ENCODE measurements at regions not wholly inside any gene's neighbourhood (a gene's known extent, or its start where the extent isn't known, plus 50 kb on each side); places are given as distances from the start of the nearest gene placed in this dataset.
"Not testable (repeated sequence)": the region's sequence is repeated elsewhere in the genome, so short reads cannot be mapped to it uniquely, and the experiment has no call there.

DNA sequence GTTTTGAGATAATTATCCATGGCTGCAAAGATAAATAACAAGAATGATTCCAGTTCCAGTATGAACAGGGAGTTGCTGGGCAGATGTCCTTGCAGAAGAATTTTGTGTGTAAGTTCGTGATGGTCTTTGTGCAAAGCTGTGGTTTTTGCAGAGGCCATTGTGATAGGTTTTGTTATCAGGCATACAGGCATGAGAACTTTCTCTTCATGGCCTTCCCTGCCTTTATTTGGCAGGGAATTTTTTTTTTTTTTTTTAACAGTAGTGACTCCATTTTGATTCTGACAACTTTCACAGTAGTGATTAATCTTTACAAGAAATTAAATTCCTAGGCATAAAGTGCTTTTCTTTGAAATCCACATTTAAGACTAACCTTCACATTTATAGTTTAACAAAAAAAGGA is 1999.5 kb upstream of the CDH6 start:
- Histone ChIP-seq H3K4me1 (no peaks in the 10 kb centered on the region), H3K36me3 (no peaks in the 10 kb centered on the region), H3K27me3 (no peaks in the 10 kb centered on the region), H3K4me3 (no peak overlapping the region), H3K27ac (replicated peaks in 1 of 4) (no peak overlapping the region), H3K9me3 (no peaks in the 10 kb centered on the region)
- 82% methylated on average over 1 of the region's 1 CpG for WGBS
- no peak for DNase-seq (ENCODE audit: extremely low spot score)
- intact Hi-C loops (cut with DNase I), result no loop called here
- TF ChIP-seq EP300 (IDR thresholded peaks at IDR 0.05), result no peak
- no peak for TF ChIP-seq POLR2A (IDR thresholded peaks at IDR 0.05; ENCODE audit: low read depth)
- TF ChIP-seq POLR2AphosphoS5 (IDR thresholded peaks at IDR 0.05), result no peak
- TF ChIP-seq, protein P1, sequence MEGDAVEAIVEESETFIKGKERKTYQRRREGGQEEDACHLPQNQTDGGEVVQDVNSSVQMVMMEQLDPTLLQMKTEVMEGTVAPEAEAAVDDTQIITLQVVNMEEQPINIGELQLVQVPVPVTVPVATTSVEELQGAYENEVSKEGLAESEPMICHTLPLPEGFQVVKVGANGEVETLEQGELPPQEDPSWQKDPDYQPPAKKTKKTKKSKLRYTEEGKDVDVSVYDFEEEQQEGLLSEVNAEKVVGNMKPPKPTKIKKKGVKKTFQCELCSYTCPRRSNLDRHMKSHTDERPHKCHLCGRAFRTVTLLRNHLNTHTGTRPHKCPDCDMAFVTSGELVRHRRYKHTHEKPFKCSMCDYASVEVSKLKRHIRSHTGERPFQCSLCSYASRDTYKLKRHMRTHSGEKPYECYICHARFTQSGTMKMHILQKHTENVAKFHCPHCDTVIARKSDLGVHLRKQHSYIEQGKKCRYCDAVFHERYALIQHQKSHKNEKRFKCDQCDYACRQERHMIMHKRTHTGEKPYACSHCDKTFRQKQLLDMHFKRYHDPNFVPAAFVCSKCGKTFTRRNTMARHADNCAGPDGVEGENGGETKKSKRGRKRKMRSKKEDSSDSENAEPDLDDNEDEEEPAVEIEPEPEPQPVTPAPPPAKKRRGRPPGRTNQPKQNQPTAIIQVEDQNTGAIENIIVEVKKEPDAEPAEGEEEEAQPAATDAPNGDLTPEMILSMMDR (IDR thresholded peaks at IDR 0.05), result no peak

DNA sequence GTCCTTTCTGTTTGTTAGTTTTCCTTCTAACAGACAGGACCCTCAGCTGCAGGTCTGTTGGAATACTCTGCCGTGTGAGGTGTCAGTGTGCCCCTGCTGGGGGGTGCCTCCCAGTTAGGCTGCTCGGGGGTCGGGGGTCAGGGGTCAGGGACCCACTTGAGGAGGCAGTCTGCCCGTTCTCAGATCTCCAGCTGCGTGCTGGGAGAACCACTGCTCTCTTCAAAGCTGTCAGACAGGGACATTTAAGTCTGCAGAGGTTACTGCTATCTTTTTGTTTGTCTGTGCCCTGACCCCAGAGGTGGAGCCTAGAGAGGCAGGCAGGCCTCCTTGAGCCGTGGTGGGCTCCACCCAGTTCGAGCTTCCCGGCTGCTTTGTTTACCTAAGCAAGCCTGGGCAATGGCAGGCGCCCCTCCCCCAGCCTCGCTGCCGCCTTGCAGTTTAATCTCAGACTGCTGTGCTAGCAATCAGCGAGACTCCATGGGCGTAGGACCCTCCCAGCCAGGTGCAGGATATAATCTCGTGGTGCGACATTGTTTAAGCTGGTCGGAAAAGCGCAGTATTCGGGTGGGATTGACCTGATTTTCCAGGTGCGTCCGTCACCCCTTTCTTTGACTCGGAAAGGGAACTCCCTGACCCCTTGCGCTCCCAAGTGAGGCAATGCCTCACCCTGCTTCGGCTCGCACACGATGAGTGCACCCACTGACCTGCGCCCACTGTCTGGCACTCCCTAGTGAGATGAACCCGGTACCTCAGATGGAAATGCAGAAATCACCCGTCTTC is 2002.0 kb upstream of the CDH6 start:
- H3K9me3 ChIP-seq; DNase-seq (ENCODE audit: extremely low spot score); H3K27ac ChIP-seq (replicated peaks in 1 of 4); intact Hi-C loops (cut with DNase I); H3K27me3 ChIP-seq; H3K4me1 ChIP-seq; H3K36me3 ChIP-seq; H3K4me3 ChIP-seq: not testable (repeated sequence)
- 84% methylated on average over 23 of the region's 28 CpGs for WGBS

DNA sequence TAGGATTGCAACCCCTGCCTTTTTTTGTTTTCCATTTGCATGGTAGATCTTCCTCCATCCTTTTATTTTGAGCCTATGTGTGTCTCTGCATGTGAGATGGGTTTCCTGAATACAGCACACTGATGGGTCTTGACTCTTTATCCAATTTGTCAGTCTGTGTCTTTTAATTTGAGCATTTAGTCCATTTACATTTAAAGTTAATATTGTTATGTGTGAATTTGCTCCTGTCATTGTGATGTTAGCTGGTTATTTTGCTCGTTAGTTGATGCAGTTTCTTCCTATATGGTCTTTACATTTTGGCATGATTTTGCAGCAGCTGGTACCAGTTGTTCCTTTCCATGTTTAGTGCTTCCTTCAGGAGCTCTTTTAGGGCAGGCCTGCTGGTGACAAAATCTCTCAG is 2003.1 kb upstream of the CDH6 start:
- H3K27ac ChIP-seq (replicated peaks in 1 of 4); H3K27me3 ChIP-seq; H3K9me3 ChIP-seq; H3K4me1 ChIP-seq; DNase-seq (ENCODE audit: extremely low spot score); H3K4me3 ChIP-seq; H3K36me3 ChIP-seq; intact Hi-C loops (cut with DNase I): not testable (repeated sequence)
- 75% methylated on average over 1 of the region's 1 CpG for WGBS

- 83% methylated on average over 5 of the region's 5 CpGs for WGBS
- H3K4me1 ChIP-seq; H3K36me3 ChIP-seq; H3K9me3 ChIP-seq; H3K27ac ChIP-seq (replicated peaks in 1 of 4); H3K27me3 ChIP-seq; intact Hi-C loops (cut with DNase I); H3K4me3 ChIP-seq; DNase-seq (ENCODE audit: extremely low spot score): not testable (repeated sequence)
These were observed 2007.1 kb upstream of the CDH6 start for GRCh38 chr5:29186380-29186779.

- no peaks in the 10 kb centered on the region for H3K4me1 ChIP-seq
- intact Hi-C loops (cut with DNase I), result no loop called here
- TF ChIP-seq, protein P1 (IDR thresholded peaks at IDR 0.05), result no peak
- TF ChIP-seq POLR2A (IDR thresholded peaks at IDR 0.05; ENCODE audit: low read depth) (no peak), EP300 (IDR thresholded peaks at IDR 0.05) (no peak), POLR2AphosphoS5 (IDR thresholded peaks at IDR 0.05) (no peak)
- no peak overlapping the region for H3K4me3 ChIP-seq
- no peak overlapping the region for H3K27ac ChIP-seq (replicated peaks in 1 of 4)
- no peaks in the 10 kb centered on the region for H3K36me3 ChIP-seq
- 88% methylated on average over 1 of the region's 1 CpG for WGBS
- no peak for DNase-seq (ENCODE audit: extremely low spot score)
- peaks cover 0 to 4% (median 0%) of the 10 kb centered on the region in 4 donors for H3K9me3 ChIP-seq
- H3K27me3 ChIP-seq, result no peaks in the 10 kb centered on the region
These were observed 2007.9 kb upstream of the CDH6 start for GRCh38 chr5:29185558-29185957.

DNA sequence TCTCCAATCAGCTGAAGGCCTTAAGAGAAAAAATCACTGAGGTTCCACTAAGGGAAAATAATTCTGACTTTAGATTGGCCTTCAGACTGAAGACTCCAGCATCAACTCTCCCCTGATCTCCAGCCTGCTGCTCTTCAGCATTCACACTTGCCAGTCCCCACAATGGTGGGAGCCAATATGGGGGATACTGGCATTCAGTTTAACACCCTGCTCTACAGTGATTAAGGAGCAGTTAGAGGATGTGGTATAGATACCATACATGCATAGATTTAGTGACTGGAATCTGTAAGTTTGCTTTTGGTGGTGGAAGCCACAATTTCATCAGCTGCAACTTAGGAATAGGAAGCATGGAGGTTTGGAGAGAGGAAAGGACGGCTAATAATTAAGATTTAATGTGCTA is 2017.7 kb upstream of the CDH6 start:
- Histone ChIP-seq H3K9me3 (no peaks in the 10 kb centered on the region), H3K27me3 (no peaks in the 10 kb centered on the region), H3K4me3 (no peak overlapping the region), H3K27ac (replicated peaks in 1 of 4) (no peak overlapping the region), H3K4me1 (no peaks in the 10 kb centered on the region), H3K36me3 (no peaks in the 10 kb centered on the region)
- WGBS, result 89% methylated on average over 1 of the region's 1 CpG
- DNase-seq (ENCODE audit: extremely low spot score), result no peak
- intact Hi-C loops (cut with DNase I), result no loop called here
- no peak for TF ChIP-seq POLR2AphosphoS5 (IDR thresholded peaks at IDR 0.05)
- no peak for TF ChIP-seq EP300 (IDR thresholded peaks at IDR 0.05)

DNA sequence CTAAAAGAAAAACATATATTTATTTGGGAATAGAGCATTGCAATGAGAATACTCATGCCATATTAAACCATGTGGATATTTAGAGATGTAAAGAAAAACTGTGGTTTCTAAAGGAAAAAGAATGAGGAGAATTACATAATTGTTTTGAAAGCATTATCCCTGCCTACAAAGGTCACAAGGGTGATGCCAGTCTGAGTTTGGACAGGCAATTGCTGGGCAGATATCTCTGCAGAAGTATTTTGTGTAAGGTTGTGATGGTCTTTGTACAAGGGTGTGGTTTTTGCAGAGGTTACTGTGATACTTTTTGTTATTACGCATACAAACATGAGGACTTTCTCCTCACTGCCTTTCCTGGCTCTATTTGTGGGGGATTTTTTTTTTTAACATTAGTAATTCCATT is 2022.9 kb upstream of the CDH6 start:
- no peak overlapping the region for H3K27ac ChIP-seq (replicated peaks in 1 of 4)
- WGBS, result 96% methylated on average over 1 of the region's 1 CpG
- no peak for DNase-seq (ENCODE audit: extremely low spot score)
- no peak overlapping the region for H3K4me3 ChIP-seq
- TF ChIP-seq EP300 (IDR thresholded peaks at IDR 0.05), result no peak
- TF ChIP-seq POLR2A (IDR thresholded peaks at IDR 0.05; ENCODE audit: low read depth), result no peak
- no peak for TF ChIP-seq POLR2AphosphoS5 (IDR thresholded peaks at IDR 0.05)
- TF ChIP-seq, protein P1 (IDR thresholded peaks at IDR 0.05), result no peak
- intact Hi-C loops (cut with DNase I), result no loop called here
- H3K27me3 ChIP-seq, result no peaks in the 10 kb centered on the region
- H3K36me3 ChIP-seq, result no peaks in the 10 kb centered on the region
- peaks cover 0 to 6% (median 0%) of the 10 kb centered on the region in 4 donors for H3K4me1 ChIP-seq
- no peaks in the 10 kb centered on the region for H3K9me3 ChIP-seq
